GM12873 (cell line): ENCODE measurements at regions not wholly inside any gene's neighbourhood (a gene's known extent, or its start where the extent isn't known, plus 50 kb on each side); places are given as distances from the start of the nearest gene placed in this dataset.

ENCODE experiments used
- CTCF ChIP-seq: IDR thresholded peaks from 2 replicates; pipeline ENCODE4 v1.5.1; 2012; ENCODE audit warnings: low read depth, mild to moderate bottlenecking, moderate library complexity, low read length, control low read depth; ENCODE audit not compliant: insufficient read depth; ENCODE audit errors: missing control alignments

- no peak for TF ChIP-seq CTCF
Measured at GRCh38 chr18:78145096-78145495, 834.5 kb upstream of the SALL3 start.

- no peak for TF ChIP-seq CTCF
Measured at GRCh38 chr18:78146136-78147085, 833.2 kb upstream of the SALL3 start.

- no peak for TF ChIP-seq CTCF
Measured at GRCh38 chr18:78150590-78150989, 829.0 kb upstream of the SALL3 start.

- no peak for TF ChIP-seq CTCF
Measured at GRCh38 chr18:78151234-78151633, 828.4 kb upstream of the SALL3 start.

- TF ChIP-seq CTCF = no peak
Measured at GRCh38 chr18:78151948-78152725, 827.5 kb upstream of the SALL3 start.

- no peak for TF ChIP-seq CTCF
Measured at GRCh38 chr18:78153362-78153761, 826.3 kb upstream of the SALL3 start.

GRCh38 chr18:78154444-78154843 is 825.2 kb upstream of the SALL3 start:
- TF ChIP-seq CTCF = no peak
